HepG2 (cell line): ENCODE measurements at regions not wholly inside any gene's neighbourhood (a gene's known extent, or its start where the extent isn't known, plus 50 kb on each side); places are given as distances from the start of the nearest gene placed in this dataset.

Source experiments
- CHD4 ChIP-seq: fragments of 200-600 bp; sonication (generic); IDR thresholded peaks from 2 replicates; pipeline ENCODE4 v1.7.0; 2017; ENCODE audit warnings: mild to moderate bottlenecking, low read length, borderline replicate concordance
- NCOA2 ChIP-seq: sonication (generic); formaldehyde crosslinking; IDR thresholded peaks from 2 replicates; pipeline ENCODE4 v1.8.0; 2022; ENCODE audit warnings: inconsistent platforms
- POLR2AphosphoS5 ChIP-seq: IDR thresholded peaks from 2 replicates; pipeline ENCODE4 v1.6.1; 2012; ENCODE audit warnings: low read depth, low read length
- SIN3A ChIP-seq: IDR thresholded peaks from 2 replicates; pipeline ENCODE4 v1.6.1; 2011; ENCODE audit warnings: low read depth, mild to moderate bottlenecking, control low read depth, low read length, borderline replicate concordance
- SIX4 ChIP-seq: sonication (generic); formaldehyde crosslinking; IDR thresholded peaks from 2 replicates; pipeline ENCODE4 v1.4.0; 2020; ENCODE audit warnings: missing genetic modification reagents
- TCF7L2 ChIP-seq: IDR thresholded peaks from 2 replicates; pipeline ENCODE4 v1.6.1; 2011; ENCODE audit warnings: mild to moderate bottlenecking, low read depth, low read length, moderate library complexity
- ZBTB38 ChIP-seq: sonication (generic); formaldehyde crosslinking; IDR thresholded peaks from 2 replicates; pipeline ENCODE4 v1.5.1; 2020; ENCODE audit warnings: mild to moderate bottlenecking, missing genetic modification reagents
- ZNF263 ChIP-seq: sonication (generic); formaldehyde crosslinking; IDR thresholded peaks from 2 replicates; pipeline ENCODE4 v1.4.0; 2020; ENCODE audit warnings: missing genetic modification reagents
- ZNF672 ChIP-seq: sonication (generic); formaldehyde crosslinking; IDR thresholded peaks from 2 replicates; pipeline ENCODE4 v1.8.1; 2022; ENCODE audit warnings: missing genetic modification reagents
- TF ChIP-seq, protein P1 (sequence below): sonication (generic); formaldehyde crosslinking; IDR thresholded peaks from 2 replicates; pipeline ENCODE4 v1.8.1; 2022; ENCODE audit warnings: low read depth, mild to moderate bottlenecking, missing genetic modification reagents
- TF ChIP-seq, protein P2 (sequence below): sonication (generic); formaldehyde crosslinking; IDR thresholded peaks from 2 replicates; pipeline ENCODE4 v1.4.0; 2020; ENCODE audit warnings: missing genetic modification reagents
- TF ChIP-seq, protein P3 (sequence below): sonication (generic); formaldehyde crosslinking; IDR thresholded peaks from 2 replicates; pipeline ENCODE4 v1.8.1; 2023; ENCODE audit warnings: mild to moderate bottlenecking, missing genetic modification reagents
- TF ChIP-seq, protein P4 (sequence below): sonication (generic); formaldehyde crosslinking; IDR thresholded peaks from 2 replicates; pipeline ENCODE4 v1.5.0; 2020; ENCODE audit warnings: mild to moderate bottlenecking, missing genetic modification reagents, moderate library complexity

DNA sequence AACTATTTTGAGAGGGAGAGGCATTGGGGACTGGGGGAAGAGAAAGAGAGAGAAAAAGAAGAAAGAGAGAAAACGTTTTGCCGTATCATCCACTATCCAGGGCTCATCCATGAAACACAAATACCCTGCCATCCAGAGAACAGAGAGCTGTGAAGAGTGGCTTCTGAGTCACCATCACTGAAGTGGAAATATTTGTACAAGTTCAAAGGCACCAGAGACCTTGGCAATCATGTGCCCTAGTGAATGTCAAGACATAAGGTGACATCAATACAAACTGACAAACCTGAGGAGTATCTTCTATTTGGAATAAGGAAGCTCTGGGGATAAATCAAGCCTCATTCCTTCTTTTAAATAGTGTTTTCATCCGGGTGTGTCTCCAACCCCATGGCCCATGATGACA, 197.2 kb upstream of the PROX1 start:
- TF ChIP-seq TCF7L2 (peak; percentile 67; the same call in 1 of the 2 replicates), POLR2AphosphoS5 (no peak), NCOA2 (CRISPR knock-in tag) (peak; percentile 72), SIN3A (no peak), SIX4 (CRISPR knock-in tag) (no peak), ZNF263 (no peak), CHD4 (no peak), ZNF672 (CRISPR knock-in tag) (no peak), ZBTB38 (CRISPR knock-in tag) (no peak)
- TF ChIP-seq, protein P1, sequence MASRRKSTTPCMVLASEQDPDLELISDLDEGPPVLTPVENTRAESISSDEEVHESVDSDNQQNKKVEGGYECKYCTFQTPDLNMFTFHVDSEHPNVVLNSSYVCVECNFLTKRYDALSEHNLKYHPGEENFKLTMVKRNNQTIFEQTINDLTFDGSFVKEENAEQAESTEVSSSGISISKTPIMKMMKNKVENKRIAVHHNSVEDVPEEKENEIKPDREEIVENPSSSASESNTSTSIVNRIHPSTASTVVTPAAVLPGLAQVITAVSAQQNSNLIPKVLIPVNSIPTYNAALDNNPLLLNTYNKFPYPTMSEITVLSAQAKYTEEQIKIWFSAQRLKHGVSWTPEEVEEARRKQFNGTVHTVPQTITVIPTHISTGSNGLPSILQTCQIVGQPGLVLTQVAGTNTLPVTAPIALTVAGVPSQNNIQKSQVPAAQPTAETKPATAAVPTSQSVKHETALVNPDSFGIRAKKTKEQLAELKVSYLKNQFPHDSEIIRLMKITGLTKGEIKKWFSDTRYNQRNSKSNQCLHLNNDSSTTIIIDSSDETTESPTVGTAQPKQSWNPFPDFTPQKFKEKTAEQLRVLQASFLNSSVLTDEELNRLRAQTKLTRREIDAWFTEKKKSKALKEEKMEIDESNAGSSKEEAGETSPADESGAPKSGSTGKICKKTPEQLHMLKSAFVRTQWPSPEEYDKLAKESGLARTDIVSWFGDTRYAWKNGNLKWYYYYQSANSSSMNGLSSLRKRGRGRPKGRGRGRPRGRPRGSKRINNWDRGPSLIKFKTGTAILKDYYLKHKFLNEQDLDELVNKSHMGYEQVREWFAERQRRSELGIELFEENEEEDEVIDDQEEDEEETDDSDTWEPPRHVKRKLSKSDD (CRISPR knock-in tag): no peak
- TF ChIP-seq, protein P2, sequence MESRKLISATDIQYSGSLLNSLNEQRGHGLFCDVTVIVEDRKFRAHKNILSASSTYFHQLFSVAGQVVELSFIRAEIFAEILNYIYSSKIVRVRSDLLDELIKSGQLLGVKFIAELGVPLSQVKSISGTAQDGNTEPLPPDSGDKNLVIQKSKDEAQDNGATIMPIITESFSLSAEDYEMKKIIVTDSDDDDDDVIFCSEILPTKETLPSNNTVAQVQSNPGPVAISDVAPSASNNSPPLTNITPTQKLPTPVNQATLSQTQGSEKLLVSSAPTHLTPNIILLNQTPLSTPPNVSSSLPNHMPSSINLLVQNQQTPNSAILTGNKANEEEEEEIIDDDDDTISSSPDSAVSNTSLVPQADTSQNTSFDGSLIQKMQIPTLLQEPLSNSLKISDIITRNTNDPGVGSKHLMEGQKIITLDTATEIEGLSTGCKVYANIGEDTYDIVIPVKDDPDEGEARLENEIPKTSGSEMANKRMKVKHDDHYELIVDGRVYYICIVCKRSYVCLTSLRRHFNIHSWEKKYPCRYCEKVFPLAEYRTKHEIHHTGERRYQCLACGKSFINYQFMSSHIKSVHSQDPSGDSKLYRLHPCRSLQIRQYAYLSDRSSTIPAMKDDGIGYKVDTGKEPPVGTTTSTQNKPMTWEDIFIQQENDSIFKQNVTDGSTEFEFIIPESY (CRISPR knock-in tag): no peak
- TF ChIP-seq, protein P3, sequence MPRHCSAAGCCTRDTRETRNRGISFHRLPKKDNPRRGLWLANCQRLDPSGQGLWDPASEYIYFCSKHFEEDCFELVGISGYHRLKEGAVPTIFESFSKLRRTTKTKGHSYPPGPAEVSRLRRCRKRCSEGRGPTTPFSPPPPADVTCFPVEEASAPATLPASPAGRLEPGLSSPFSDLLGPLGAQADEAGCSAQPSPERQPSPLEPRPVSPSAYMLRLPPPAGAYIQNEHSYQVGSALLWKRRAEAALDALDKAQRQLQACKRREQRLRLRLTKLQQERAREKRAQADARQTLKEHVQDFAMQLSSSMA (CRISPR knock-in tag): no peak
- TF ChIP-seq, protein P4, sequence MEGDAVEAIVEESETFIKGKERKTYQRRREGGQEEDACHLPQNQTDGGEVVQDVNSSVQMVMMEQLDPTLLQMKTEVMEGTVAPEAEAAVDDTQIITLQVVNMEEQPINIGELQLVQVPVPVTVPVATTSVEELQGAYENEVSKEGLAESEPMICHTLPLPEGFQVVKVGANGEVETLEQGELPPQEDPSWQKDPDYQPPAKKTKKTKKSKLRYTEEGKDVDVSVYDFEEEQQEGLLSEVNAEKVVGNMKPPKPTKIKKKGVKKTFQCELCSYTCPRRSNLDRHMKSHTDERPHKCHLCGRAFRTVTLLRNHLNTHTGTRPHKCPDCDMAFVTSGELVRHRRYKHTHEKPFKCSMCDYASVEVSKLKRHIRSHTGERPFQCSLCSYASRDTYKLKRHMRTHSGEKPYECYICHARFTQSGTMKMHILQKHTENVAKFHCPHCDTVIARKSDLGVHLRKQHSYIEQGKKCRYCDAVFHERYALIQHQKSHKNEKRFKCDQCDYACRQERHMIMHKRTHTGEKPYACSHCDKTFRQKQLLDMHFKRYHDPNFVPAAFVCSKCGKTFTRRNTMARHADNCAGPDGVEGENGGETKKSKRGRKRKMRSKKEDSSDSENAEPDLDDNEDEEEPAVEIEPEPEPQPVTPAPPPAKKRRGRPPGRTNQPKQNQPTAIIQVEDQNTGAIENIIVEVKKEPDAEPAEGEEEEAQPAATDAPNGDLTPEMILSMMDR (CRISPR knock-in tag): no peak
